Activated CD8-positive, alpha-beta T cell treated with anti-CD3 and anti-CD28 coated beads, Interleukin-2, amount 10 ng/mL, durations not matched to agents 7 days and 5 days (primary cell): ENCODE measurements at regions not wholly inside any gene's neighbourhood (a gene's known extent, or its start where the extent isn't known, plus 50 kb on each side); places are given as distances from the start of the nearest gene placed in this dataset. TPM values are rescaled to one million over a fixed set of nuclear protein-coding genes. Genes with fewer than 3 reads are reported as not detected.
"Not testable (repeated sequence)": the region's sequence is repeated elsewhere in the genome, so short reads cannot be mapped to it uniquely, and the experiment has no call there.

ENCODE experiments used
- ATAC-seq: fragments of 150-1000 bp; cut with Tn5 transposase; one replicate; pipeline ENCODE4 v1.10.0; 2021; ENCODE audit warnings: moderate library complexity
- CTCF ChIA-PET: fragments of 350-600 bp; sonication (Branson Sonifier 250); formaldehyde crosslinking; loops from one replicate; lab custom pipeline; 2021; ENCODE audit warnings: antibody characterized with exemption; lab: Charles Lee
- POLR2A ChIA-PET: fragments of 350-600 bp; sonication (Branson Sonifier 250); formaldehyde crosslinking; loops from one replicate; lab custom pipeline; 2021; ENCODE audit warnings: antibody characterized with exemption; lab: Charles Lee
- DNase-seq: peaks from one replicate; pipeline ENCODE4 v3.0.0-alpha.2; 2020
- H3K27ac Mint-ChIP-seq: one replicate; pipeline ENCODE4 v1.8.0; 2021; ENCODE audit warnings: mild to moderate bottlenecking, mixed read lengths
- H3K27me3 Mint-ChIP-seq: one replicate; pipeline ENCODE4 v1.8.0; 2021; ENCODE audit warnings: low read depth, mixed read lengths
- H3K36me3 Mint-ChIP-seq: one replicate; pipeline ENCODE4 v1.8.0; 2021; ENCODE audit warnings: low read depth, mixed read lengths
- H3K4me1 Mint-ChIP-seq: one replicate; pipeline ENCODE4 v1.8.0; 2021; ENCODE audit warnings: low read depth, mixed read lengths
- H3K4me3 Mint-ChIP-seq: one replicate; pipeline ENCODE4 v1.8.0; 2021; ENCODE audit warnings: mild to moderate bottlenecking, mixed read lengths
- H3K9me3 Mint-ChIP-seq: one replicate; pipeline ENCODE4 v1.8.0; 2022; ENCODE audit warnings: mixed read lengths; ENCODE audit not compliant: insufficient read depth
- microRNA-seq: library from miRNA; unstranded; fragments of <30 nt; microRNA quantifications from one replicate; pipeline ENCODE4 v1.2.0, GENCODE V29; 2022

DNA sequence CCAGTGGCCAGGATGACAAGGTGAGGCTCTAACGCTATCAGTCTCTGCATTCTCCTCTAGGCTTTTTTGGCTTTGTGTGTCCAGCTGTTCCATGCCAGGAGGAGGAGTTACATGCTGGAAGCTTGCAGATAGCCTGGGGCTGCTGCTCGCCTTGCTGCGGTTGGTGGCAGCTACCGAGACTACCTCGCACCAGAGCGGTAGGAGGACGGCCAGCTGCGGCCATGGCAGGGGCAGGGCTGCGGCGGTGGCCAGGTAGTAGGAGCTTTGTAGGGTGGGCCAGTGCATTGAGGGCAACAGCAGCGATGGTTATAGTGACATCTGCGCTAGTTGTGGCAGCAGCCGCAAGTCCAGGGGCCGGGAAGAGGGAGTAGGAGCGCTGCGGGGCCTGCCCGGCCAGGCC lies 75.9 kb upstream of the POTEB3 start:
- H3K36me3 Mint-ChIP-seq, H3K27ac Mint-ChIP-seq, POLR2A ChIA-PET, H3K4me1 Mint-ChIP-seq, H3K9me3 Mint-ChIP-seq, H3K27me3 Mint-ChIP-seq, H3K4me3 Mint-ChIP-seq, ATAC-seq, CTCF ChIA-PET, DNase-seq: not testable (repeated sequence)

DNA sequence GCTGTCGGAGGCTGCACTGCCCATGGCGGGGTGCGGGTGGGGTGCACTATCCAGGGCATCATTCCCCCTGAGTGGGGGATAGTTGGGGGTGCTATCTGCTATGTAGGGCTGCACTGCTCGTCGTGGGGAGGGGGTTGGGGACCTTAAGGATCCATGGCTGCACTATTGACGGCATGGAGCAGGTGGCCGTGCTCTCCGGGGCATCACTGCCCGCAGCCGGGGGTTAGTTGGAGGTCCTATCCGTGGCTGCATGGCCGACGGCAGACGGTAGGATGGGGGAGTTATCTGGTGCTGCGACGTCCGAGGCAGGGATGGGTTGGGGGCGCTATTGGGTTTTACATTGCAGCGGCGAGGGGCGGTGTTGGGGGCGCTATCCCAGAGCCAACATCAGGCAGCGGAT lies 75.0 kb upstream of the POTEB3 start:
- H3K27me3 Mint-ChIP-seq, ATAC-seq: not testable (repeated sequence)

DNA sequence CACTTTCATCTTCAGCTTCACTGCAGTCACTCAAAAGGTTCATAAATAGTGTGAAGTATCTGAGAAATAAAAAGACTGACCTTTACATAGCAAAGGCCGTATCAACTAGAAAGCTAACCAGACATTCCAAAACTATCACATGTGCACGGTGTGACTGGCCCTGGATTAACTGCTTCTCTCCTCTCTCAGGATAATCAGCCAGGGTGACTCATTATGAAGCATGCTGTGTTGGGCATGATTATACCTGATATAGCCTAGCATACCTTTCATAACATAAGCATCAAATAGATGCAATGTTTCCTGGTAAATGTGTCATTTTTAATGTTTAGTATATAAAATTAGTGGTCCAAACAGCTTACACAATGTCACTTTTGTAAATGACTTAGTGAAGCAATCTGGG lies 62.7 kb upstream of the POTEB3 start:
- not testable (repeated sequence) for H3K4me3 Mint-ChIP-seq

More for the DNA sequence above, 75.0 kb upstream of the POTEB3 start:
- CTCF ChIA-PET, H3K36me3 Mint-ChIP-seq, H3K27ac Mint-ChIP-seq, H3K4me3 Mint-ChIP-seq, DNase-seq, POLR2A ChIA-PET, H3K9me3 Mint-ChIP-seq, H3K4me1 Mint-ChIP-seq: not testable (repeated sequence)

More for the DNA sequence above, 62.7 kb upstream of the POTEB3 start:
- H3K36me3 Mint-ChIP-seq, H3K4me1 Mint-ChIP-seq, H3K27me3 Mint-ChIP-seq, H3K9me3 Mint-ChIP-seq, CTCF ChIA-PET, ATAC-seq, H3K27ac Mint-ChIP-seq, POLR2A ChIA-PET, DNase-seq: not testable (repeated sequence)

Small RNA genes lying in the stretch of these regions (microRNA-seq; reads per million reads assigned to microRNA genes)
- not detected for gene MIR5701-2
